Activated naive CD4-positive, alpha-beta T cell treated with anti-CD3 and anti-CD28 coated beads, Interleukin-2, amount 10 ng/mL, durations not matched to agents 7 days and 5 days (primary cell): ENCODE measurements at regions not wholly inside any gene's neighbourhood (a gene's known extent, or its start where the extent isn't known, plus 50 kb on each side); places are given as distances from the start of the nearest gene placed in this dataset.

Experiments used
- CTCF ChIA-PET: fragments of 350-600 bp; sonication (Branson Sonifier 250); formaldehyde crosslinking; loops from one replicate; lab custom pipeline; 2021; ENCODE audit warnings: antibody characterized with exemption; lab: Charles Lee
- DNase-seq: peaks from one replicate; pipeline ENCODE4 v3.0.0-alpha.2; 2020
- H3K27ac Mint-ChIP-seq: one replicate; pipeline ENCODE4 v1.8.0; 2021; ENCODE audit warnings: mild to moderate bottlenecking, moderate library complexity, mixed read lengths
- H3K27me3 Mint-ChIP-seq: one replicate; pipeline ENCODE4 v1.8.0; 2021; ENCODE audit warnings: mild to moderate bottlenecking, mixed read lengths
- H3K36me3 Mint-ChIP-seq: one replicate; pipeline ENCODE4 v1.8.0; 2021; ENCODE audit warnings: mixed read lengths
- H3K4me1 Mint-ChIP-seq: one replicate; pipeline ENCODE4 v1.8.0; 2021; ENCODE audit warnings: mixed read lengths
- H3K4me3 Mint-ChIP-seq: one replicate; pipeline ENCODE4 v1.8.0; 2021; ENCODE audit warnings: mild to moderate bottlenecking, moderate library complexity, mixed read lengths
- H3K9me3 Mint-ChIP-seq: one replicate; pipeline ENCODE4 v1.8.0; 2021; ENCODE audit warnings: mixed read lengths

DNA sequence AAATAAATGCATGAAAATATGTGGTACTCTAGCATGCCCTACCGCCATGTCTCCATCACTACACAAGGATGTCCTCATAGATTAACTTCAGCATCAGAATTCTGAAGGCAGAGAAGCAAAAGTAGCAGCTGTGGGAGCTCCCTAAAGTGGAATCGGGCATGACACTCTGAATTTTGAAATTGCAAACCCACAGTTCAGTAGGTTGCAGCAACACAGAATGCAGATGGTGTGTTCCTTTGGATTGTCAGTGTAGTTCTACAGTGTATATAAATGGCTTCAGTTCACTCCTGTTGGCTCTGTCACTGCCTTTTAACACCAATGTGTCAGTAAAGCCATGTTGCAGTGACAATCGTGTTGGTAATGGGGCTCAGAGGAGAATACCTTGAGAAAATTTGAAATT, 973.6 kb upstream of the WWC1 start:
- Mint-ChIP-seq H3K9me3 (peaks cover 3% of the 10 kb centered on the region), H3K27ac (no peak overlapping the region), H3K4me1 (no peaks in the 10 kb centered on the region), H3K4me3 (no peak overlapping the region), H3K36me3 (no peaks in the 10 kb centered on the region), H3K27me3 (no peaks in the 10 kb centered on the region)
- no peak for DNase-seq
- CTCF ChIA-PET = no interaction called here

DNA sequence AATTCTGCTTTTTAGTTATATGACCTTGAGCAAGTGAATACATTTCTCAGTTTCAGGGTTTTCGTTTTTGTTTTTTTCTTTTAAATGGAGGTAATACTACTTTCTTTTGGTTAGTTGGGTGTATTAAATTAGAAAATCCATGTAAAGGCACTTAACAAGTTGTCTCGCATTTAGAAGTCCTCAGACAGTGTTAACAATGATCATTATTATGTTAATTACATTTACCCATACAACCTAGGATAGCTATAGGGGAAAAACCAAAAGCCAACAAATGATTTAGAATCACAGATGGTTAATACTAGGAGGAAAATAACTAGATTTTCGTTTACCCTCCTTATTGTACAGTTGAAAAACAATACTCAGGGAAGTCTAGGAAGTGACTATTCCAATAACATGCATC, 972.2 kb upstream of the WWC1 start:
- DNase-seq = no peak
- Mint-ChIP-seq H3K9me3 (no peaks in the 10 kb centered on the region), H3K27me3 (no peaks in the 10 kb centered on the region), H3K27ac (no peak overlapping the region), H3K4me1 (no peaks in the 10 kb centered on the region), H3K36me3 (no peaks in the 10 kb centered on the region), H3K4me3 (no peak overlapping the region)
- CTCF ChIA-PET = no interaction called here

DNA sequence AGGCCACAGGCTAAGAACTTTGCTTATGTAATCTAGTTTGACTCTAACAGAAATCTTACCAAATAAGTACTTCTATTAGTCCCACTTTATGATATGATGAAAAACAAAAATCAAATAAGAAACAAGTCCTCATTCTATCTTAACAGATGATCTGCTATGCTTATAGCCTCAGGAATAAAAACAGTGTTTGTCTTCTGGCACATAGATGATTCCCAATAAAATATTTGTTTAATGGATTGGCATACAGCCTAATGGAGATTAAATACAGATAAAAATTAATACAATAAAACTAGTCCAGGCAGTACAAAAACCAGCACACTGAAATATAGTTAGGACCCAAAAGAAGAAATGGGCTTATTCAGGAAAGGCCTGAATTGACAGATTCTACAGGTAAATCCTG, 971.4 kb upstream of the WWC1 start:
- CTCF ChIA-PET = no interaction called here
- Mint-ChIP-seq H3K27ac (no peak overlapping the region), H3K9me3 (no peaks in the 10 kb centered on the region), H3K27me3 (no peaks in the 10 kb centered on the region), H3K4me1 (no peaks in the 10 kb centered on the region), H3K36me3 (no peaks in the 10 kb centered on the region), H3K4me3 (no peak overlapping the region)
- DNase-seq = no peak

DNA sequence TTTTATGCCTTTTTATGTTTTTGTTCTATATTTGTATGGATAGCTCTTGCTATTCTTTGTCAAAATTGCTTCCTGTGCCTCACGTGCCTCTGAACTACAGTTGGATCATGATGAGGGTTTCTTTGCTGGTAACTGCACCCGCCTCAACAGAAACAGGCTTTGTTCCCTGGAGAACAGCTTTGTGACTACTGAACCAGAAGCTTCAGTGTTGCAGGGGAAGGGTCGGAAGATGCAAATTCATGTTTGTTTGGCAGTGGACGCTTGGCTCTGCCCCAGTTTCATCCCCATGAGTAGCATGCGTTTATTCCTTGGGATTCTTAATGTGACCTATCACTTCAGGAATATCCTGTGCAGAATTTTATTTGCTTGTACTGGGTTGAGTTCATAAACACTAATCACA, 959.1 kb upstream of the WWC1 start:
- Mint-ChIP-seq H3K4me1 (no peaks in the 10 kb centered on the region), H3K36me3 (no peaks in the 10 kb centered on the region), H3K27me3 (no peaks in the 10 kb centered on the region), H3K27ac (no peak overlapping the region), H3K9me3 (peaks cover 6% of the 10 kb centered on the region), H3K4me3 (no peak overlapping the region)
- CTCF ChIA-PET = no interaction called here
- DNase-seq = no peak

DNA sequence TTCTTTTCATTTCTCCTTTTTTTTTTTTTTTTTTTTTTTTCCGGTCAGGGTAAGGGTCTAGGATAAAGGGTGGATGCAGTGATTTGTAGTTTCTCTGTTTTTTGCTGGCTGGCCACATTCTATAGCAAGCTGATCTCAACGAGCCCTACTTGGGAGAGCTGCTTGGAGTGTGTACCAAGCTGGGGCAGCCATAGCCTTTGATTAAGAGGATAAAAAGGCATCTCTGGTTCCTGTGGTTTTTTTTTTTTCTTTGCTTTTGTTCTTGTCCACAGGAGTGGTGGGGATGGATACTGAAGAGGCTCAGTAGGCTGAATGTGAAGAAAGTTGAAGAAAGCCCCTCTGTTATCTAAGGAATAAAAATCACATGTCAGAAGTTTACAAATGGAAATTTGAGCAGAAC, 955.3 kb upstream of the WWC1 start:
- H3K36me3 Mint-ChIP-seq = no peaks in the 10 kb centered on the region
- H3K9me3 Mint-ChIP-seq = peaks cover 13% of the 10 kb centered on the region

DNA sequence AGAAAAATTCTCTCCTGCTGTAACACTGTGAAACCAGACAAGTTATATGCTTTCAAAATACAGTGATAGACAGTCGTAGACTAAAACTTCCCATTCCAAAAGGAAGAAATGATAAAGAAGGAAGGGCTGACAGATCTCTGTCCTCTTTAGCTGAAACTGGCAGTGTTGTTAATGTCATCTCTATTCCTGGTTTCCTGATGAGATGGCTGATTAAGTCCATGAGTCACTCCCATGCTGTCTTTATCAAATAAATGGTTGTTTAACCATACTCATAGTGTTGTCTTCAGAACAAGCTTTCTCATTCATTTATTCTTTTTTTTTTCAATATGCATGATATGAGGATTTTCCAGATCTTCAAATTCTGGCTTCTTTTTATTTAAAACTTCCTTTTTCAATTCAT, 952.2 kb upstream of the WWC1 start:
- no peak for DNase-seq

More for the DNA sequence above, 955.3 kb upstream of the WWC1 start:
- H3K27me3 Mint-ChIP-seq = no peaks in the 10 kb centered on the region
- H3K27ac Mint-ChIP-seq = no peak overlapping the region
- no peak overlapping the region for H3K4me3 Mint-ChIP-seq
- no peaks in the 10 kb centered on the region for H3K4me1 Mint-ChIP-seq
- DNase-seq = no peak
- CTCF ChIA-PET = no interaction called here

DNA sequence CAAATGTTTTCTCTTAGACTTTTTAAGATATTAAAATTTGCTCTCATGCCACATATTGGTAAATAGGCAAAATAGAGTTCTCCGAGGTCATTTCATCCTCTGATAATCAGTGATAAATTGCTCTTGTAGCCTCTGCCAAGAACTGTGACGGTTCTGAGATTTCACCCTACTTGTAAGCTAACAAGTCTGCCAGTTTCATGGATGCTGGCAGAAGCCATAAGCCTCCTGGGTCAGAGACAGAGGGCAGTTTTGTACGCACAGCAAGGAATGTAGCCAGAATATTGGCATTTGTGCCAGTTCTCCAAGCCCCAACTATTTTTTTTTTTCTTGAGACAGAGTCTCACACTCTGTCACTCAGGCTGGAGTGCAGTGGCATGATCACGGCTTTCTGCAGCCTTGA, 945.0 kb upstream of the WWC1 start:
- CTCF ChIA-PET = interaction anchor here (0.7 kb wide), 1 partner anchor 15 kb away, joined by 3 read pairs; no protein-coding TSS in a partner anchor
- Mint-ChIP-seq H3K4me3 (no peak overlapping the region), H3K4me1 (no peaks in the 10 kb centered on the region), H3K9me3 (peaks cover 1% of the 10 kb centered on the region), H3K27ac (no peak overlapping the region), H3K36me3 (no peaks in the 10 kb centered on the region), H3K27me3 (no peaks in the 10 kb centered on the region)
- DNase-seq = no peak

More for the DNA sequence above, 952.2 kb upstream of the WWC1 start:
- Mint-ChIP-seq H3K9me3 (peaks cover 10% of the 10 kb centered on the region), H3K4me1 (no peaks in the 10 kb centered on the region), H3K36me3 (no peaks in the 10 kb centered on the region), H3K27ac (no peak overlapping the region), H3K4me3 (no peak overlapping the region), H3K27me3 (no peaks in the 10 kb centered on the region)
- CTCF ChIA-PET = no interaction called here

DNA sequence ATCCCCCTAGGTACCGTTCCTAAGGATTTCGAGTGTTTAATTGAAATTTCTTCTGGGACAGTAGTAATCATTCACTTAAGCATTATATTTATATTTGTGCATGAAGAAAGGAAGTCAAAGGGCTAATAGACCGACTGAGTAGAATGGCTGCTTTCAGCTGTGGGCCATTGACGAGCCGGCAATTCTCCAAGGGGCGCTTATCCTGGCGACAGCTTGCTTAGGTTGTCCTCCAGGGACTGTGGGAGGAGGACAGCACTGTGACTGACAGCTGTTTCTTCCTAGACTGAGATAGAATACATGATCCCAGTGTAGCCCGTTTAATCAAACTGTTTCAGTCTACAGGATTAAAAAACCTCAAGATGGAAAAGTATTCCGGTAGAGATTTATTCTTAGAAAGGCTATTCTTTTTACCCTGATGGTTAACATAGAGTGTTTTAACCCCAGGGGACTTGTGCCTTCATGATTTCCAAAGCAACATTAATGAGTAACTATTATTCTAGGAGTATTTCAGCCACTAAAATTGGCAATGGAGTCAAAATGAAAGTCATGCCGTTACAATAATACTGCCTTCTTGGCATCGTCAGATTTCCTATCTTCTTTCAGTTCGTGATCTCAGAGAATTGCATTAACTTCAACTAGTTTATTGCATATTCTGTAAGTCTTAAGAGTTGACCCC, 943.1 kb upstream of the WWC1 start:
- Mint-ChIP-seq H3K9me3 (peaks cover 1% of the 10 kb centered on the region), H3K27ac (no peak overlapping the region), H3K36me3 (no peaks in the 10 kb centered on the region), H3K4me1 (no peaks in the 10 kb centered on the region), H3K4me3 (no peak overlapping the region), H3K27me3 (no peaks in the 10 kb centered on the region)
- DNase-seq = no peak
- CTCF ChIA-PET = no interaction called here

DNA sequence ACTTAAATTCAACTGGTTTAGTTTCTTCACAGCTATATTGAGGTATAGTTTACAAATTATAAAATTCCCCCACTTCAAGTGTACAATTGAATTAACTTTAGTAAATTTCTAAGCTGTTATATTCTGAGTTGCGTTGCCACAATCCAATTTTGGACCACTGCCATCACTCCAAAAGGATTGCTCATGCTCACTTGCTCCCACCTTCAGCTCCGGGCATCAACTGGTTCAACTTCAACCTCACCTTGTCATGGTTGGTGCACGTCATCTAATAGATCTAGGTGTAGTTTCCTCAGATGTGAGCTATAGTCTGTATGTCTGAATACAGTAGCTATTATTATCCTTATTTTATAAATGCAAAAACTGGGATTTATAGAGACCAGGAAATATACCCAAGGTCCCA, 942.5 kb upstream of the WWC1 start:
- no peak overlapping the region for H3K4me3 Mint-ChIP-seq
- no peaks in the 10 kb centered on the region for H3K36me3 Mint-ChIP-seq
- H3K27me3 Mint-ChIP-seq = no peaks in the 10 kb centered on the region
- H3K9me3 Mint-ChIP-seq = peaks cover 2% of the 10 kb centered on the region
- DNase-seq = no peak
- CTCF ChIA-PET = no interaction called here
- H3K27ac Mint-ChIP-seq = no peak overlapping the region
- H3K4me1 Mint-ChIP-seq = no peaks in the 10 kb centered on the region

DNA sequence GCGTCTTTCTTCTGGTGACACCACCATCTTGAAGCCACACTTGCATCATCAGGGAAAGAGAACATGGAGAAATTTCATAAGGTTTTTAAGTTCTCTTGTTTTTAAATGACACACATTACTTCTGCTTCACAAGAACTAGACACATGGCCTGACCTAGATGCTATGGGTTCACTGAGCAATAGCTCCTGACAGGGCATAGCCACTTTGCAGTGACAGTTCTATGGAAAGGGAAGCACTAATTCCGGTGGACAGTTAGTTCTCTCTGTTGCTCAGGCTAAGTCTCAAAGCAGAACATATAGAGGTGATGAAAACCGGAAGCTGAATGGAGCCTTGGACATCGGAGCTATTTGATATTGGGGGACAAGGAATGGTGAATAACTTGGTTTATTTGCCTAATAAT, 940.1 kb upstream of the WWC1 start:
- CTCF ChIA-PET = no interaction called here
- Mint-ChIP-seq H3K27ac (no peak overlapping the region), H3K4me1 (no peaks in the 10 kb centered on the region), H3K4me3 (no peak overlapping the region), H3K9me3 (peaks cover 5% of the 10 kb centered on the region), H3K36me3 (no peaks in the 10 kb centered on the region), H3K27me3 (no peaks in the 10 kb centered on the region)
- DNase-seq = no peak

DNA sequence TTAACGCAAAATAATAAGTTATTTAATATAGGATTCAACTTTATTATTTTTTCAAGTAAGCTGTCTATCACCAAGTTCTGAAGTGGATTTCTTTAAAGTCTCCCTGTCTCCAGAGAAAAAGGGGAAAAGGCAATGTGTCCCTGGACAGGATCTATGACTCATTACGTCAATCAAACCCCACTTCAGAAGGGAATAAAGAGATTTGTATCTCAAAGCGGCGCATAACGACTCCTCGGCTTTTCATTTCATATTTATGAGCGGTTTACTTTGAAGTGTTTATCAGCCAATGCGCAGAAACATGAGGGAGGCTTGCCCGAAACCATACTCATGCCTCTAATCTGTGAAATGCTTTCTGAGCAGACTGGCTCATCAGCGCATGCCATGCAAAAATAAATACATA, 938.6 kb upstream of the WWC1 start:
- no peaks in the 10 kb centered on the region for H3K36me3 Mint-ChIP-seq

DNA sequence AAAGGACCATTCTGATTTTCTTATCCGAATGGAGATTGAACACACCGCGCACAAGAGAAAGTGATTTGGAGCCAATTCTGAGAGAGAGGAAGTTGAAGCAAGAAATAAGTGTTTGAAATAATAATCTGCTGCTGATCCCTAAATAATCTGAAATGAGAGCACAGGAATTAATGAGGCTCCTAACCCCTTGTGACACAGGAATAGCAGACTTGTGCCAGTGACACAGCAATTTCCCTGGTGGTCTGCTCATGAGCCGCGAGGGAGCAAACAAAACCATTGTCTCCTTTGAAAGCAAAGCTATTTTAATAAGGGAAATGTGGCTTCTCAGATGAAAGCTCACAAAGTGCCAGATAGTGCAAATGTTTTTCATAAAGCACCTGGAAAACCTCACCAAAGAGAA, 936.1 kb upstream of the WWC1 start:
- CTCF ChIA-PET = no interaction called here
- DNase-seq = no peak
- H3K36me3 Mint-ChIP-seq = no peaks in the 10 kb centered on the region
- no peak overlapping the region for H3K4me3 Mint-ChIP-seq
- H3K4me1 Mint-ChIP-seq = no peaks in the 10 kb centered on the region
- H3K27ac Mint-ChIP-seq = no peak overlapping the region
- H3K9me3 Mint-ChIP-seq = peaks cover 5% of the 10 kb centered on the region
- no peaks in the 10 kb centered on the region for H3K27me3 Mint-ChIP-seq

More for the DNA sequence above, 938.6 kb upstream of the WWC1 start:
- H3K4me3 Mint-ChIP-seq = no peak overlapping the region
- H3K4me1 Mint-ChIP-seq = no peaks in the 10 kb centered on the region
- no peaks in the 10 kb centered on the region for H3K27me3 Mint-ChIP-seq
- H3K27ac Mint-ChIP-seq = no peak overlapping the region
- DNase-seq = no peak
- peaks cover 5% of the 10 kb centered on the region for H3K9me3 Mint-ChIP-seq
- CTCF ChIA-PET = no interaction called here

DNA sequence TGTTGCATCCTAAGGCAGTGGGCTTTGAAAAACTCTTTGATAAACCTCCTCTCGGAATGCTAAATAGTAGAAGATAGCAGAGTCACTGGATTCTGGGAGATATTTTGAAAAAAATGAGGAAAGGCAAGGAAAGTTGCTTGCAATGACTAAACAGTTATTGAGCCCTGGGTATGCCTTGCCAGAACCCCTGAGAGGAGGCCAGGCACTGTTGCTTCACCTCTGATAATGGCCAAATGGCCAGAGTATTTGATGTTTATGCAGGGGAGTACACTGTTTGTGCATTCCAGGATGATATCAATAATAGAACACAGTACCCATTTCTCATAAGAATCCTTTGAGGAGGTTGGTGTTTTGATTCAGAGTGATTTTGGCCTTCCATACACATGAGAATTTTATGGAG, 935.1 kb upstream of the WWC1 start:
- peaks cover 5% of the 10 kb centered on the region for H3K9me3 Mint-ChIP-seq
- no peak overlapping the region for H3K27ac Mint-ChIP-seq
- no peaks in the 10 kb centered on the region for H3K36me3 Mint-ChIP-seq
- no peaks in the 10 kb centered on the region for H3K27me3 Mint-ChIP-seq
- H3K4me3 Mint-ChIP-seq = no peak overlapping the region
- CTCF ChIA-PET = no interaction called here
- no peak for DNase-seq
- no peaks in the 10 kb centered on the region for H3K4me1 Mint-ChIP-seq

DNA sequence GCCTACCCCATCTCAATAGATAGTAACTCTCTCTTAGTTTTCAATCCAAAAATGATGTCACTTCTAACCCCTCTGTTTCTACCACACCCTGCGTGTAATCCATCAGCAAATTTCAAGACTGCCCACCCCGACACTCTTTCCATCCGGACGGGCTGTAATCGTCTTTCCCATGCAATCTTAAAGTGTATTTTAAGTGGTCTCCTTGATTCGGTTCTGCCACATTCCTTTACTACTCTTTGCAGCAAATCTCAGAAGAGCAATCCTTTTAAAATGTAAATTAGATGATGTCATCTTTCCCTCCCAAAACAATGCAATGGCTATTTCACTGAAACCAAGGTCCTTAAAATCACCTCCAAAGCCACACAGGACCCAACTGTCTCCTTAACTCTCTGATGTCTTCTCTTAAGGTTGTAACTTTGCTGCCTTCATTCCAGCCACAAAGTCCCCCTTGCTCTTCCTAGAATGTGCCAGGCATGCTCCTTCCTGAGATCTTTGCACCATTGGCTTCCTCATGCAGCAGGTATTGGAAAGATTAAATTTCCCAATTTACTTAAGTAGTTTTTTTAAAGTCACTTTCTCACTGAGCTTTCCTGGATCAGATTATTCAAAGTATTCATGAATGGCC, 932.5 kb upstream of the WWC1 start:
- no peaks in the 10 kb centered on the region for H3K27me3 Mint-ChIP-seq
- H3K4me3 Mint-ChIP-seq = no peak overlapping the region
- no peak overlapping the region for H3K27ac Mint-ChIP-seq
- no peaks in the 10 kb centered on the region for H3K4me1 Mint-ChIP-seq
- no peaks in the 10 kb centered on the region for H3K36me3 Mint-ChIP-seq
- no peak for DNase-seq
- H3K9me3 Mint-ChIP-seq = peaks cover 6% of the 10 kb centered on the region
- CTCF ChIA-PET = no interaction called here

DNA sequence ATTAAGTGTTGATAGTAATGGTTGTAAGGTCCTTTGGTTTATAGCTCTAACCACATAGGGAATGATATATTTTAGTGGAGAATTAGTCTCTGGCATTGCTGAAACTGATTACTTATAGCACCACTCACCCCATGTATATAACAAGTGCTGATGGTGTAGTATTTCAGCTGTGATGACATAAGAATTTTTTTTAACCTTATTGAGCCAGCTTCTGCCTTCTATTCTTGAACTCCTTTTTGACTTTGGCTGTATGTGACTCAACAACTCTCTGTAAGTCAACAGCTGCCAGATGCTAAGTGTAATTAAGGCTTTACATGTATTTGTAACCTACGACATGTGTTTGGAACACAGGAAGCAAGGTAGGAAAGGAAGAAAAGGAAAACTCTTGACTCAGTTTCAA, 929.6 kb upstream of the WWC1 start:
- H3K4me1 Mint-ChIP-seq = no peaks in the 10 kb centered on the region
- H3K9me3 Mint-ChIP-seq = peaks cover 2% of the 10 kb centered on the region
- H3K36me3 Mint-ChIP-seq = no peaks in the 10 kb centered on the region
- H3K4me3 Mint-ChIP-seq = no peak overlapping the region
- H3K27me3 Mint-ChIP-seq = no peaks in the 10 kb centered on the region
- DNase-seq = no peak
- H3K27ac Mint-ChIP-seq = no peak overlapping the region
- CTCF ChIA-PET = interaction anchor here (0.6 kb wide), 1 partner anchor 15 kb away, joined by 3 read pairs; no protein-coding TSS in a partner anchor
